ENCODE measurements at regions not wholly inside any gene's neighbourhood (a gene's known extent, or its start where the extent isn't known, plus 50 kb on each side); places are given as distances from the start of the nearest gene placed in this dataset.

DNA sequence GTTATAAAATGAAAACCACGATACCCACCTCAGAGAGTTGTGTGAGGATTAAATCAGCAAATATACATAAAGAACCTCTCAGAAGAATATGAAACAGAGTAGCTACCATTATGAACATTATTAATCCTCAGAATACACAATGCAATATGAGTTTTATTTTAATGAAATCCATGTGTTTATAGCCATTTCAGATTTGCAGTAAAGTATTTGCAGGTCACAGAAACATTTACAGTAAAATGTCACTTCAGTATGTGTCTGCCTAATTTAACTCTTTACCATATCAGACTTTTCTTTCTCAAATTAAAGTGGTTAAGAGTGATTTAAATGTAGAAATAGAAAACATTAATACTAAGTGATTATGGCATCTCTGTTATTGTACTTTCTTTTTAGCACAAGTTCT is 365.2 kb upstream of the MPDZ start:
- peaks cover 0 to 19% (median 2%) of the 10 kb centered on the region in 9 donors for H3K9me3 Mint-ChIP-seq
- no peak overlapping the region for H3K27ac Mint-ChIP-seq
- no peak for ATAC-seq
- H3K4me3 Mint-ChIP-seq: no peak overlapping the region
- no peaks in the 10 kb centered on the region for H3K4me1 Mint-ChIP-seq
- POLR2A ChIA-PET: no interaction called here
- DNase-seq: no peak
- no peaks in the 10 kb centered on the region for H3K27me3 Mint-ChIP-seq
- H3K36me3 Mint-ChIP-seq: no peaks in the 10 kb centered on the region

DNA sequence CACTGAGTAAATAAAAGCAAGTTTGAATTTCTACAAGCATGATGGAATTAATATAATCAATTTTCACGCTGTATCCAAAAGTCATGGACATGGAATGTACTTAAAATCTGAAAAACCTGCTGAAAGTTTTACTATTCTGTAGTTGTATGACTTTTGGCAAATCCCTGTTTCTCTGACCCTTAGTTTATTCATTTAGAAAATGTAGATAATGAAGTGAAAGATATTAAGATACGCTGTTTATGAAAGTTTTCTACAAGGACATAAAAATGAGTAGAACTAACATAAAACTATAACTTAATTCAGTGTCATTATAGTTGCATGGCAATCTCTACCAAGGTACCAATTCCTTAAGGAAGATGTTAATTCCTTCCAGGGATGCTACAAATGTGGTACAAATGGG is 363.2 kb upstream of the MPDZ start:
- Mint-ChIP-seq H3K27ac (no peak overlapping the region), H3K36me3 (no peaks in the 10 kb centered on the region), H3K4me3 (no peak overlapping the region), H3K4me1 (no peaks in the 10 kb centered on the region), H3K9me3 (peaks cover 0 to 15% (median 4%) of the 10 kb centered on the region in 9 donors), H3K27me3 (no peaks in the 10 kb centered on the region)
- ATAC-seq (no peak), DNase-seq (no peak)
- POLR2A ChIA-PET: no interaction called here

- Mint-ChIP-seq H3K36me3 (no peaks in the 10 kb centered on the region), H3K4me3 (no peak overlapping the region), H3K27ac (no peak overlapping the region), H3K27me3 (no peaks in the 10 kb centered on the region), H3K4me1 (no peaks in the 10 kb centered on the region), H3K9me3 (peaks cover 0 to 47% (median 10%) of the 10 kb centered on the region in 9 donors)
- POLR2A ChIA-PET: no interaction called here
- DNase-seq (no peak), ATAC-seq (no peak)
Observed at GRCh38 chr9:13629067-13629466, 349.6 kb upstream of the MPDZ start.

- Mint-ChIP-seq H3K4me3 (no peak overlapping the region), H3K27me3 (no peaks in the 10 kb centered on the region), H3K4me1 (no peaks in the 10 kb centered on the region), H3K9me3 (peaks cover 2 to 47% (median 10%) of the 10 kb centered on the region in 9 donors), H3K27ac (no peak overlapping the region), H3K36me3 (no peaks in the 10 kb centered on the region)
- no peak for DNase-seq
- ATAC-seq: no peak
- POLR2A ChIA-PET: no interaction called here
Observed at GRCh38 chr9:13628526-13628925, 349.0 kb upstream of the MPDZ start.

DNA sequence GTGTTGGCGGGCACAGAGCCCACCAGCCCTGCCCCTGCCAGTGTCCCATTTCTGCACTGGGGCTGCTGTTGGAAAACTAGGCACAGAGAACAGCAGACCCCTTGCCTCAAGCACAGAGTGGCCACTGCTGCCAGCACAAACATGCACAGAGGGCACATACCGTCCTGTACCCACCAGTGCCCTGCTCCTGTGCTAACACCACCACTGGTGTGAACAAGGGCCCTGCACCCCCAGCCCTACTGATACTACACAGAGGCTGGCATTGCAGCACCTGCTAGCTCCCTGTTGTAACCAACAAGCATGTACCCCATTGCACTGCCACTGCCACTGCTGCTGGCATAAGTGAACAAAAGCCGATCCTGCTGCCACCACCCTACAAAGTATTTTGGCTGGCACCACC is 348.0 kb upstream of the MPDZ start:
- ATAC-seq (no peak), DNase-seq (no peak)
- POLR2A ChIA-PET: no interaction called here
- Mint-ChIP-seq H3K4me3 (no peak overlapping the region), H3K27me3 (no peaks in the 10 kb centered on the region), H3K9me3 (peaks cover 2 to 47% (median 10%) of the 10 kb centered on the region in 9 donors), H3K4me1 (no peaks in the 10 kb centered on the region), H3K36me3 (no peaks in the 10 kb centered on the region), H3K27ac (no peak overlapping the region)

GRCh38 chr9:13627071-13627470 is 347.6 kb upstream of the MPDZ start:
- H3K27me3 Mint-ChIP-seq: no peaks in the 10 kb centered on the region
- H3K4me3 Mint-ChIP-seq: no peak overlapping the region
- POLR2A ChIA-PET: no interaction called here
- no peaks in the 10 kb centered on the region for H3K36me3 Mint-ChIP-seq
- ATAC-seq: no peak
- H3K27ac Mint-ChIP-seq: no peak overlapping the region
- peaks cover 2 to 46% (median 10%) of the 10 kb centered on the region in 9 donors for H3K9me3 Mint-ChIP-seq
- H3K4me1 Mint-ChIP-seq: no peaks in the 10 kb centered on the region
- DNase-seq: no peak

DNA sequence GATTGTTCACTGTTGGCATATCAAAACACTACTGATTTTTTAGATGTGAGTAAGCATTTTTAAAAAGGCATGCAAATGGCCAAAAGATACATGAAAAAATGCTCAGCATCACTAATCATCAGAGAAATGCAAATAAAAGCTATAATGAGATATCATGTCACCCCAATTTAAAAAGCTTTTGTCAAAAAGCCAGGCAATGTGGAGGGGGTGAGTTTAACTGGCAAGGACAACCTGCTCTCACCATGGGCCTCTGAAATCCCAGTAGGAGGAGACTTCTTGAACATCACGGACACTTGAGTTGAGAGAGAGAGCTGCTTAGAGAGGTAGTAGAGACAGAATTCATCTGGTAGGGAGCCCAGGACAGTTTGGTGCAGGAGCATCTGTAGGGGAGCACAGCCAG is 347.1 kb upstream of the MPDZ start:
- no peak overlapping the region for H3K27ac Mint-ChIP-seq
- H3K9me3 Mint-ChIP-seq: peaks cover 2 to 41% (median 10%) of the 10 kb centered on the region in 9 donors

GRCh38 chr9:13621872-13622564 is 342.5 kb upstream of the MPDZ start:
- no peak for DNase-seq
- no peaks in the 10 kb centered on the region for H3K36me3 Mint-ChIP-seq
- no peaks in the 10 kb centered on the region for H3K4me1 Mint-ChIP-seq
- peaks cover 0 to 14% (median 2%) of the 10 kb centered on the region in 9 donors for H3K9me3 Mint-ChIP-seq
- ATAC-seq: no peak
- no peak overlapping the region for H3K4me3 Mint-ChIP-seq
- no peak overlapping the region for H3K27ac Mint-ChIP-seq
- POLR2A ChIA-PET: no interaction called here
- H3K27me3 Mint-ChIP-seq: no peaks in the 10 kb centered on the region

More for the DNA sequence above, 347.1 kb upstream of the MPDZ start:
- no peak for DNase-seq
- Mint-ChIP-seq H3K36me3 (no peaks in the 10 kb centered on the region), H3K27me3 (no peaks in the 10 kb centered on the region), H3K4me3 (no peak overlapping the region), H3K4me1 (no peaks in the 10 kb centered on the region)
- POLR2A ChIA-PET: no interaction called here
- ATAC-seq: no peak

DNA sequence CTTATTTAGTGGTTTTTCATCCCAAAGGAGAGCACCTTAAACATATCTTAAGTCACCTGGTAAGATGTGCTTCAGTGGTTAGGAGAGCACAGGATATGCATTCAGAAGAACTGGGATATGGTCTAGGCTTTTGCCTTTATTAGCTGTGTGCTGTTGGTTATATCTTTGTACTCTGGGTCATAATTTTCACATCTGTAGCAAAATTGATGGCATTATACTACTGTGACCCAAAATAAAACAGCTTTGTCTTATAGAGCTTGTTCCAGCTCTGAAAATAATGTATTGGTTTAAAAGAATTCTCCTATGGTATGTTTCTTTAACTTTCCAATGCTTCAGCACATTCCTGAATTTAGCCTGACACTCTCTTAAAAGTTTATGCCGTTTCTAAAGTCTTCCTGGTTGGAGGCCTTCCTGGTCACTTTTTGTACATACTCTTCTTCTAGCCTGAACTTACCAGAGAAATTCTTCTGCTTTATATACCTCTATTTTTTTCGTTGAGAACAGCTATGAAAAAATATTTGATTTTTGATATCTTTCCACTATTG is 337.1 kb upstream of the MPDZ start:
- ATAC-seq (no peak), DNase-seq (no peak)
- Mint-ChIP-seq H3K4me1 (no peaks in the 10 kb centered on the region), H3K4me3 (no peak overlapping the region), H3K9me3 (peaks cover 0 to 10% (median 0%) of the 10 kb centered on the region in 9 donors), H3K36me3 (no peaks in the 10 kb centered on the region), H3K27ac (no peak overlapping the region), H3K27me3 (no peaks in the 10 kb centered on the region)
- POLR2A ChIA-PET: no interaction called here

- POLR2A ChIA-PET: no interaction called here
- no peaks in the 10 kb centered on the region for H3K27me3 Mint-ChIP-seq
- ATAC-seq: no peak
Observed at GRCh38 chr9:13615660-13616490, 336.4 kb upstream of the MPDZ start.

DNA sequence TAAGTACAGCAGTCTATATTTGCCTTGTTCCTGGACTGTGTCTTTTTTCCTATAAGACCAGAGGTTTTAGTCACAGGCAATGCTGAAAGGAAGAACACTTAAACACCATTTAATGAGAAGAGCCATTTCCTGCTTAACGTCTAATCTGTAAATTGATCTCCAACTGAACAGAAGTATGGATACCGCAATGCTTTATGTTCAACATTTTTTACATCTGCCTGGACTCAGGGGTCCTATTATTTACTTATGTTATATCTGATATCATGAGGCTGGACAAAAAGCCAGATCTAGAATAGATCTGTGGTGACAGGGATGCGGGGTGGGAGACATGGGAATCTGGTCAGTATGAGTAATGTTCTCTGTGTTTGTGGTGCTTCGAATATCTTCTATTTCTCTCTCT is 334.6 kb upstream of the MPDZ start:
- POLR2A ChIA-PET: no interaction called here
- DNase-seq (no peak), ATAC-seq (no peak)
- no peak overlapping the region for H3K27ac Mint-ChIP-seq
- no peak overlapping the region for H3K4me3 Mint-ChIP-seq
- H3K27me3 Mint-ChIP-seq: no peaks in the 10 kb centered on the region
- H3K36me3 Mint-ChIP-seq: no peaks in the 10 kb centered on the region
- no peaks in the 10 kb centered on the region for H3K4me1 Mint-ChIP-seq
- peaks cover 0 to 8% (median 0%) of the 10 kb centered on the region in 9 donors for H3K9me3 Mint-ChIP-seq

More at GRCh38 chr9:13615660-13616490, 336.4 kb upstream of the MPDZ start:
- Mint-ChIP-seq H3K4me1 (no peaks in the 10 kb centered on the region), H3K4me3 (no peak overlapping the region), H3K9me3 (peaks cover 0 to 10% (median 0%) of the 10 kb centered on the region in 9 donors), H3K27ac (no peak overlapping the region), H3K36me3 (no peaks in the 10 kb centered on the region)
- no peak for DNase-seq

DNA sequence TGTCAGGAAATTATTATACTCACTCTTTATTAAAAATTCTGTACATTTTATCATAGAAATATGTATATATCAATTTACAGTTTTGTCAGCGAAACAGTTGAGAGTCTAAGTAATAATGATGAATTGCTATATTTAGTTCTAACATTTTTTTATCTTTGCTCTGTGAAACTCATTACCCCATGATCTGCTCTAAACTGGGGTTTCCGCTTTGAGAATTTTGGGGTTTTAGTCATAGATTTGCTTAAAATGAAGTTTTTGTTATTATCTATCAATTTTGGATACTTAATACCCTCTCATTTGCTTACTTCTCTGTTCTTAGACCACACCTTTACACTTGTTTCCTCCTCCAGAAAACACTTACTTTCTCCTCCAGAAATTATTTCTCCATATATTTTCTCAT is 333.8 kb upstream of the MPDZ start:
- Mint-ChIP-seq H3K4me1 (no peaks in the 10 kb centered on the region), H3K27me3 (no peaks in the 10 kb centered on the region), H3K27ac (no peak overlapping the region), H3K9me3 (peaks cover 0 to 8% (median 0%) of the 10 kb centered on the region in 9 donors), H3K36me3 (no peaks in the 10 kb centered on the region), H3K4me3 (no peak overlapping the region)
- POLR2A ChIA-PET: no interaction called here
- ATAC-seq: no peak
- no peak for DNase-seq

DNA sequence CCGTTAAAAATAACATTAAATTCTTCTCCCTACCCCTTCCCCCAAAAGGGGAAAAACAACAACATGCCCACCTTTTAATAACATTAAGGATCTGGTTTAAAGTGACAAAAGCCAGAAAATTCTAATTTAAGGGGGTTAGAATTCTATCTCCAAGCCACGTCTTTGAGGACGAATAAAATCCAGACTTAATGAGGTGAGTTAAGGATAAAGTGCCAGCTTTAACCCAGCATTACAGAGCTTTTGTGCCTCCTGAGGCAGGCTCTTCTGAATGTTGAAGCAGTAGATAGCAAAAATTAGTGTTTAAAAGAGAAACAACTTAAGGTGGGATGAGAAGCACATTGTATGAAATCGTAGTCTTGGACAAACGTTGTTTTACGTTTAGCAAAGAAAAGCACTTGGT is 329.0 kb upstream of the MPDZ start:
- H3K9me3 Mint-ChIP-seq: peaks cover 0 to 18% (median 1%) of the 10 kb centered on the region in 9 donors

More for the DNA sequence above, 329.0 kb upstream of the MPDZ start:
- H3K36me3 Mint-ChIP-seq: no peaks in the 10 kb centered on the region
- no peak overlapping the region for H3K27ac Mint-ChIP-seq
- POLR2A ChIA-PET: no interaction called here
- H3K4me3 Mint-ChIP-seq: no peak overlapping the region
- DNase-seq (no peak), ATAC-seq (no peak)
- no peaks in the 10 kb centered on the region for H3K27me3 Mint-ChIP-seq
- H3K4me1 Mint-ChIP-seq: no peaks in the 10 kb centered on the region

Data from naive thymus-derived CD8-positive, alpha-beta T cell (primary cell).